ENCODE measurements at regions not wholly inside any gene's neighbourhood (a gene's known extent, or its start where the extent isn't known, plus 50 kb on each side); places are given as distances from the start of the nearest gene placed in this dataset.

DNA sequence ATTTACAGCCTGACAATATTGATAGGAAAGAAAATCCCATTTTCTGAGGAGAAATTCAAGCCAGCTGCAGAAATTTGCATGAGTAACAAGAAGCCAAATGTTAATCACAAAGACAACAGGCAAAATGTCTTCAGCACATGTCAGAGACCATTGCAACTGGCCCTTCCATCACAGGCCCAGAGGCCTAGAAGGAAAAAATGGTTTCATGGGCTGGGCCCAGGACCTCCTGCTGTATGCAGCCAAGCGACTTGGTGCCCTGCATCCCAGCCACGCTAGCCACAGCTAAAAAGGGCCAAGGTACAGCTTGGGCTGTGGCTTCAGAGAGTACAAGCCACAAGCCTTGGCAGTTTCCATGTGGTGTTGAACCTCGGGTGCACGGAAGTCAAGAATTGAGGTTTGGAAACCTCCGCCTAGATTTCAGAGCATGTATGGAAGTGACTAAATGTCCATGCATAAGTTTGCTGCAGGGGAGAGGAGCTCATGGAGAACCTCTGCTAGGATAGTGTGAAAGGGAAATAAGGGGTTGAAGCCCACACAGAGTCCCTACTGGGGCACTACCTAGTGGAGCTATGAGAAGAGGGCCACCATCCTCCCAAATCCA is 1474.0 kb downstream of the PCDH9 start:
- no peak for TF ChIP-seq GATA3 (IDR thresholded peaks at IDR 0.05; ENCODE audit: low read depth, low read length)
- TF ChIP-seq GATA2 (IDR thresholded peaks at IDR 0.05; ENCODE audit: low read depth, low read length): no peak

DNA sequence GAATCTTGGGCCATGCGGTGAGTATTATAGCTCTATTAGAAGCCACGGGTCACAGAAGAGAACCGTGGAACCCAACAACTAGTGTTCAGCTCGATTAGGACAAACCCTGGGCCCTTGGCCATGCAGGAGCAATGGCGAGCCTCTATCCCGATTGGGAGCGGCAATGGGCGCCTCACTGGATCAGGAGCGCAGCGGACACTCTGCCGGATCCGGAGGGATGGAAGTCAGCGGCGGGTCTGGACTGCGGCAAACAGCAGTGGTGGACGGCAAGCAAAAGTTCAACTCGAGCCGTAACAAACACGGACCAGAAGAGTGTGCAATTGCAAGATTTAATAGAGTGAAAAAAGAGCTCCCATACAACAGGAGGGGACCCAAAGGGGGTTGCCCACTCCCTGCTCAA is 1481.9 kb downstream of the PCDH9 start:
- TF ChIP-seq GATA3 (IDR thresholded peaks at IDR 0.05; ENCODE audit: low read depth, low read length): no peak
- TF ChIP-seq GATA2 (IDR thresholded peaks at IDR 0.05; ENCODE audit: low read depth, low read length): no peak

DNA sequence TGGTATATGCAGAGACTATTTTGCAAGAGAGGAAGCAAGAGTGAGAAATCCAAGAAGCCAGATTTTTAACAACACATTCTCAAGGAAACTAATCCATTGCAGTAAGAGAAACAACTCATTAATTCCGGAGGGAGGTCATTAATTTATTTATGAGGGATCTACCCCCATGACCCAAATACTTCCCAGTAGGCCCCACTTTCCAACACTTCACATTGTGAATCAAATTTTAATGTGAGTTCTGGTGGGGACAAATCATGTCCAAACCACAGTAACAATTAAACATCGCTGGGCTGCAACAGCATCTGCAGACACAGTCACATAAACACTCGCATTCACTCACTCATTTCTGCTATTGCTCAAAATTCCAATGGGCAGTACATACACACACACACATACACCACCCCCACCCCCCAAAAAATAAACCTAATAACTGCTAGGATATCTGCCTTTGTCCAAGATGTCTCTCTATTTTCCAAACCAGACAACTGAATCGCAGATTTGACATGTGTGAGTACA is 1483.7 kb downstream of the PCDH9 start:
- TF ChIP-seq GATA3 (IDR thresholded peaks at IDR 0.05; ENCODE audit: low read depth, low read length) (no peak), GATA2 (IDR thresholded peaks at IDR 0.05; ENCODE audit: low read depth, low read length) (no peak)

DNA sequence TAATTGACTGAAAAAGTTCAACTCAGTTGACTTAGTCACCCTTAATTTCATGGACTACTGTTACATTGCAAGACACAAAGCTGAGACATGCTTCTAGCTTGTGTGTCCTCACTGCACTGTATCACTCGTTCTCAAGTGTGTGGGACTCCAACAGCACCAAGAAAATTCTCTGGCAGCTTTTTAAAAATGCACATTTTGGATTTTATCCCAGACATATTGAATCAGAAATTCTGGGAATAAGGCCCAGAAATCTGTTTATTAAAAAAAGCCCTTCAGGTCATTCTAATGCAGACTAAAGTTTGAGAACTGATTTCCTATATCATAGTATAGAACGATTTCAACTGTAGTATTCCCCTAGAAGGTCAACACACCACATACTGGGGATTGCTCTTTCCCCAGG is 1485.3 kb downstream of the PCDH9 start:
- no peak for TF ChIP-seq GATA2 (IDR thresholded peaks at IDR 0.05; ENCODE audit: low read depth, low read length)
- TF ChIP-seq GATA3 (IDR thresholded peaks at IDR 0.05; ENCODE audit: low read depth, low read length): no peak

DNA sequence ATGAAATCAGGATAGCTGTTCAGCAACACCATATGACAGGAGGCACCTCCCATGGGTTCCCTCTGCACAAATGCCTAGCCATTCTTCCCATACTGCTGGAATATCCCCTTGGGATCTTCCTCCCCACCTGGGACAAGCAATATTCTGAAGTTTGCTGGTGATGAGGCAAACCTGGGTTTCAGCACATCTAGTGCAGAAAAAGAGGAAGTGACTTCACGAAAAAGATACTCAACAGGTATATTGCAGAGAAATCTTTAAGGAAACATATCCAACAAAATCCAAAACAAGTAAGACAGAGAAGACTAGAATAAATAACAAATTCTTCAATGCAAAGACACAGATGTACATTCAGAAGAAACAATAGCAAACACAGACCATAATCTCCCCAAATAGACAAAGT is 1497.0 kb downstream of the PCDH9 start:
- TF ChIP-seq GATA3 (IDR thresholded peaks at IDR 0.05; ENCODE audit: low read depth, low read length) (no peak), GATA2 (IDR thresholded peaks at IDR 0.05; ENCODE audit: low read depth, low read length) (no peak)

DNA sequence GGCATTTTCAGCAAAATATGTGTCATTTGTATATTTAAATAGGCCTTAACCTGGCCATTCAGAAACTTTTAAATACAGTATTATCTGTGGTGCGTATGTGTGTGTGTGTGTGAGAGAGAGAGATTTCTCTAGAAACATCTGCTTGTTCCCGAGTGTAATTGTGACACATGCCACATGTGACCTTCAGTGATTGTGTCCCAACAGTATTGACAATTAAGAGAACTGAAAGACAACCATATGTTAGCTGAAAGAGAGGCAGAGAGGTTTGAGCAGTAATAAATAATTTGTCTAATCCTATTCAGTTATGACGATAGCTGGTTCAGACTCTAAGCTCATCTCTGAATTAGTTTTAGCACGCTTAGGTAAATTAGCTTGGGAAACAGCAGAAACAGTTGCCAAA is 1503.1 kb downstream of the PCDH9 start:
- TF ChIP-seq GATA3 (IDR thresholded peaks at IDR 0.05; ENCODE audit: low read depth, low read length) (no peak), GATA2 (IDR thresholded peaks at IDR 0.05; ENCODE audit: low read depth, low read length) (no peak)

DNA sequence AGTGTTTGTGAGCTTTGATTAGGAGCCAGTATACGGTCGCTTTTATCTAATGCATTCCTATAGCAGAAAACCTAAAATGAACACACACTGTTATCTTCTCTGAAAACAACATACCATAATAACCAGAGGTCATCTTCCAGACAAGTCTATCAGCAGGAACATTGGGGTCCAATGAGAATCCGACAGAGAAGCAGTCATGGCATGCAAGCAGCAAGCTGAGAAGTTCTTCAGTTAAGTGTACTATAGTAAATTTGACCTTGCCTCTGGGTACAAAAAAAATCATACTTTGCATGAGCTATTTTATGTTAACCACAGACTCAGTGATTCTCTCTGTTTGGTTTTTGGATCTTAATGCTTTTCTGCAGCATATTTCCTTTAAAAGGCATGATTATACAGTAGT is 1505.1 kb downstream of the PCDH9 start:
- TF ChIP-seq GATA2 (IDR thresholded peaks at IDR 0.05; ENCODE audit: low read depth, low read length): no peak

DNA sequence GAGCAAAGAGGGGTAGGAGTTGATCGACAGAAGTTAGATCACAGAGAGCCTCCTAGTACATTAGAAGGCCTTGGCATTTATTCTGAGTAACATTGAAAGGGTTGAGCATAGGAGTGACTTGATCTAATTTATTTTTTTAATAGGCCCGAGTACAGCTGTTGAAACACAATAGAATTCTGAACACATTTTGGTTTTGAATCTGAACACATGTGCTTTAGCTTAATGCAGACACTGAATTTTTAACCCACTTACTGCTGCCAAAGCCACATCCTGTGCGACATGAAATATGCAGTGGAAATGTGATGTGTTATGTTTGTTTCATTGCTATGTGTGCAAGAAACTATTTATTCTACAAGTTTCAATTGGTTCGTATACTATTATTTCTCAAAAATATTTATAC is 1505.9 kb downstream of the PCDH9 start:
- no peak for TF ChIP-seq GATA2 (IDR thresholded peaks at IDR 0.05; ENCODE audit: low read depth, low read length)
- TF ChIP-seq GATA3 (IDR thresholded peaks at IDR 0.05; ENCODE audit: low read depth, low read length): no peak

DNA sequence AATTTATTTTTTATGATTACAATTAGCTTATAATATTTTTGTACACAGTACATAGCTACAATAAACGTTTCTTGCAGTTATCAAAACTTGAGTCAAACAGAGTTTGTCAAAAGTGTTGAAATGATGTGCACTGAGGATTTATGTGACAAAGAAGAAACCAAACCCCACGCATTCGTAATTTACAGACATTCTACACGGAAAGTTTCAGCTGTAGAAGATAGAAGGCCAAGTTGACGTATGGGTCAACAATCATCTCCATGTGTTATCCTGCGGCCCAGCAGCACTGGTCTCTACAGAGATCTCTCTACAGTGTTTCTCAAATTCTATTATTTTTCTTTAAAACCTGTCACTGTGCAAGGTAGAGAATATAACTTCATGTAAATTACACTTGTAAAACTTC is 1507.6 kb downstream of the PCDH9 start:
- no peak for TF ChIP-seq GATA3 (IDR thresholded peaks at IDR 0.05; ENCODE audit: low read depth, low read length)
- TF ChIP-seq GATA2 (IDR thresholded peaks at IDR 0.05; ENCODE audit: low read depth, low read length): no peak

DNA sequence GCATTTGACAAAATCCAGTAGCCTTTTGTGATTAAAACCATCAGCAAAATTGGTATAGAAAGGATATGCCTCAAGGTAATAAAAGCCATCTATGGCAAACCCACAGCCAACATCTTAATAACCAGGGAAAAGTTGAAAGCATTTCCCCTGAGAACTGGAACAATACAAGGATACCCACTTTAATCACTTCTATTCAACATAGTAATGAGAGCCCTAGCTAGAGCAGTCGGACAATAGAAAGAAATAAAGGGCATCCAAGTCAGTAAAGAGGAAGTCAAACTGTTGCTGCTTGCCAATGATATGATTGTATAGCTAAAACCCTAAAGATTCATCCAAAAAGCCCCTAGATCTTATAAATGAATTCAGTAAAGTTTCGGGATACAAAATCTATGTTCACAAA is 1510.3 kb downstream of the PCDH9 start:
- TF ChIP-seq GATA2 (IDR thresholded peaks at IDR 0.05; ENCODE audit: low read depth, low read length) (no peak), GATA3 (IDR thresholded peaks at IDR 0.05; ENCODE audit: low read depth, low read length) (no peak)

DNA sequence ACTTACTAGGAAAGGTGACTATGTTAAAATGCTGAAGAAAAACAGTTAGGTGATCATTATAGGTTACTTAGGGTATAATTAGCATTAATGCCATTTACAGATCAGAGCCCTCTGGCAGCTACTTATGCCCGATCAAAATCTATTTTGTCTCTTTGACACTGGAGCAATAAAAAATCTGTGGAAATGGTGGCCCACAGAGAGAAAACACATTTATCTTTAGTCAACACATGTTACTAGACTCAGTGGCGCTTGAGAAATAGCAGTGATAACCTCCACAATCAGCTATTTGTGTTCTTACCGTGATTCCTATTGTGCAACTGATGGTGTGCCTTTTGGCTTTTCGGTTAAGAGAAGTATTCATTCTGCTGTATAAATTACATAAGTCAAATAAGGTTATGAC is 1519.6 kb downstream of the PCDH9 start:
- TF ChIP-seq GATA2 (IDR thresholded peaks at IDR 0.05; ENCODE audit: low read depth, low read length) (no peak), GATA3 (IDR thresholded peaks at IDR 0.05; ENCODE audit: low read depth, low read length) (no peak)

DNA sequence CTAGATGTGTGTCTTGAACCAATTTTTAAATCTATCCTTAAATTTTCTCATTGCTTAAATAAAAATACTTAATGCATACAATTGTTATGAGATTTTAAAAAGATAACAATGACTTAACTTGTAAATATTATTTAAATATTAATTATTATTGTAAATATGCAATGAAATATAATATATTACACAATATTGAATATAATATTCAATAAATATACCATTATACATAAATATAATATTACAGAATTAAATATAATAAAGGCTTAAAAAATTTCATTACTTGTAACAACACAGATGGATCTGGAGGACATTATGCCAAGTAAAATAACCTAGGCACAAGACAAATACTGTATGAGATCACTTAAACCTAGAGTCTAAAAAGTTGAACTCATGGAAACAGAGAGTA is 1532.3 kb downstream of the PCDH9 start:
- no peak for TF ChIP-seq GATA2 (IDR thresholded peaks at IDR 0.05; ENCODE audit: low read depth, low read length)
- TF ChIP-seq GATA3 (IDR thresholded peaks at IDR 0.05; ENCODE audit: low read depth, low read length): no peak

DNA sequence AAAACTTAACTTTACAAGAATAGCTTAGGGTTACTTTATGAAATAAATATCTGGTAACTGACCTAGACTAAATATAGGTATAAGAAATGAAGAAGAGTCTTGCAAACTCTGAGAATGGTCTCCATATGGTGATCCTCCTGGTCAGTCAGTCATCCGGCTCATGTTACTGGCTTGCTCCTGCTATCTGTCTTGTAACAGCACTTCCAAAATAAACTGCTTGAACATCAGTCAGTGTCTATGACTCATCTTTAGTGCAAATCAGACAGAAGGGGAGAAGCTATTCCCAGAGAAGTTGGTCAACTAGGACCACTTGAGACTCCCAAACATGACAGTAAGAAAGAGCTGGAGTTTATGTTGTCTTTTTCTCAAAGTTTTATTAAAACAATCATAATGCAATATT is 1550.9 kb downstream of the PCDH9 start:
- TF ChIP-seq GATA3 (IDR thresholded peaks at IDR 0.05; ENCODE audit: low read depth, low read length) (no peak), GATA2 (IDR thresholded peaks at IDR 0.05; ENCODE audit: low read depth, low read length) (no peak)

DNA sequence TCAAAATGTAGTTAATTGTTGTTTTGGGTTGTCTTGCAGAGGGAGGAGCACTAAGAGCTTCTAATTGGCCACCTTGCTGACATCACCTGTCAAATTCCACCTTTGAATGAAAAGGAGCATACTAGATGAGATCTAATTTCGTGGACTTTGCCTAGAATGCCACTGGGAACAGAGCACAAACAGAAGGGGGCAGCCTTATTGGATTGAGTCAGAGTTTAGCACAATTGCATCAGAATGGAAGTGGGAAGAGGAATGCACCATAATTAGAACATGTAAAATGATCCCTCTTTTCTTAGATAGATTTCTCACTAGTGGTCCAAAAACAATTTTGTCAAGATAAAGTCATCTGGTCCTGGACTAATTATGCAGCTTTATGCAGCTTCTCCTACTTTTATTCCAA is 1552.2 kb downstream of the PCDH9 start:
- no peak for TF ChIP-seq GATA2 (IDR thresholded peaks at IDR 0.05; ENCODE audit: low read depth, low read length)
- TF ChIP-seq GATA3 (IDR thresholded peaks at IDR 0.05; ENCODE audit: low read depth, low read length): no peak

DNA sequence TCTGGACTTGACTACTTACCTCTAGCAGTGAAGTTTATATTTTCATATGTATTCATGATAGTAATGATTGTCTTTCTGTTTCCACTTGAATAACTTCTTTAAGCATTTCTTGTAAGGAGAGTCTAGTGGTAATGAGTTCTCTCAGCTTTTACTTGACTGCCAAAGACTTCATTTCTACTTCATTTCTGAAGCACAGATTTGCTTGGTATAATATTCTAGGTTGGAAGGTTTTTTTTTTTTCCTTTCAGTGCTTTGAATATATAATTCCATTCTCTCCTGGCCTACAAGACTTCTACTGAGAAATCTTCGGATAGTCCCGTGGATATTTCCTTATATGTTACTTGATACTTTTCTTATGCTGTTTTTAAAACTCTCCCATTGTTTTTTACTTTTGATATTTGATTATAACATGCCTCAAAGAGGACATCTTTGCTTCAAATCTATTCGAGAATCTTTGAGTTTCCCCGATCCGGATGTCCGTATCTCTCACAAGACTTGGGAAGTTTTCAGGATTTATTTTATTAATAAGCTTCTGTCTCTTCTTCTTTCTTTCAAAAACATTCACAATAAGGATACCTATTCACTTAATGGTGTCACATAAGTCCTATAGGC is 1560.0 kb downstream of the PCDH9 start:
- TF ChIP-seq GATA2 (IDR thresholded peaks at IDR 0.05; ENCODE audit: low read depth, low read length): no peak
- TF ChIP-seq GATA3 (IDR thresholded peaks at IDR 0.05; ENCODE audit: low read depth, low read length): no peak

DNA sequence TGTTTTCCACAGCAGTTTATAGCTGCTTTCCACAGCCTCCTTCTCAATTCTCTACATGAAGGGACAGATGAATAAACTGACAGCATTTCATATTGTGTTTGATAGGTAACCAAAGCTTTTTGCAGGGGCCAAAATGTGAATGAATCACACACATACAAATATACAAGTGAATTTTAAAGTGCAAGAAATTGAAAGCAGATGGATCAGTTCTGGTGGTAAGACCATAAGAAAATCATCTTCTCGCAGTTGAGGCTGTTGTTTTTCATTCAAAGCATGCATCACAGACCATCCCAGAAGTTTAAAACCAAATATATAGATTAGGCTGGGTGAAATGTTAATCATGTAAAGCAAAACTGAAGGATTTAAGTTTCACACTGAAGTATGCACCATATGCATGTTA is 1569.4 kb downstream of the PCDH9 start:
- TF ChIP-seq GATA3 (IDR thresholded peaks at IDR 0.05; ENCODE audit: low read depth, low read length) (no peak), GATA2 (IDR thresholded peaks at IDR 0.05; ENCODE audit: low read depth, low read length) (no peak)
